ENCODE measurements at regions not wholly inside any gene's neighbourhood (a gene's known extent, or its start where the extent isn't known, plus 50 kb on each side); places are given as distances from the start of the nearest gene placed in this dataset.
"Not testable (repeated sequence)": the region's sequence is repeated elsewhere in the genome, so short reads cannot be mapped to it uniquely, and the experiment has no call there.

DNA sequence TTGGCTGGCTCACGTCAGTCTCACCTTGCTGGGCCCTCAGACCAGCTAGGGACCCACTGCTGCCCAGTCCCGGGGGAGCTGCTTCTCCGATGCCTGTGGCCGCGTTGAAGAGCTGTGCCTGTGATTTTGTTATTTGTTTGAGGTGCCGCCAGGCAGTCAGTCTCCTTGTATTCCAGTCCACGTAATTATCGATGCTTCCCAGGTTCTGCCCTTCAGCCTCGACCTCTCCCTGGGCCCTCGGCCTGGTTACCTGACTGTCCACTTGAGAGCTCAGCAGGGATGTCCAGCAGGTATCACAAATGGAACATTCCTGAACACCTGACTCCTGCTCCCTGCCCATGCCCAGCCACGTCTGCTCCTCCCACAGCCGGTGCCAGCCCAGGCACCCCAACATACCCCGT, 195.9 kb upstream of the HS6ST1 start:
- no peak for DNase-seq

DNA sequence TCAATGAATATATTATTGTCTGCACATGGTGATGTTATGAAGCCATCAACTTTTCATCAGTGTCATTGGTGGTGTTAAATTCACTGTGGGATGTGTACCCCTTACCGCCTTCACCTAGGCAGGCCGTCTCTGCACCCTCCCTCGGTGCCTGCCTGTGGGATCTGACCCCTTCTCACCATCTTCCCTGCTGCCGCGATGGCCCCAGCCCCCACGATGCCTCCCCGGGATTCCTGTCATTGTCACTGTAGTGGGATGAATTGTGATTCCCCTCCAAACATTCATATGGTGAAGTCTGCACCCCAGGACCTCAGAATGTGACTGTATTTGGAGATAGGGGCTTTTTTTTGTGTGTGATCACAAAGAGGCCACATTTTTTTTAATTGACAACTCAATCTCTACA, 198.3 kb upstream of the HS6ST1 start:
- no peak for DNase-seq

DNA sequence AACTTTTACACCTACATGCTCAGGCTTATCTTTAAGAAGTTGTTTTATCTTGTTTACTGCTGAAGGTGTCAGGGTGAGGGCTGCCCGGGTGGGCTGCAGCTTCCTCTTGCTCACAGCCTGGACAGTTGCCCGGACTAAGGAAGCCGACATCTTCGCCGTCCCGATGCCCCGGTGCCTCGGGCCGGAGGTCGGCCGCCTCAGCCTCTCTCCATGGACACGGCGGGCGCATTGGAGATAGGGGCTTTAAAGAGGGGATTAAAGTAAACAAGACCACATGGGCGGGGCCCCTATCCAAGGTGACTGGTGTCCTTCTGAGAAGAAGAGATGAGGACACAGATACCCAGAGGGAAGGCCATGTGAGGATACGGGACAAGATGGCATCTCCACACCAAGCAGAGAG, 200.4 kb upstream of the HS6ST1 start:
- DNase-seq, result not testable (repeated sequence)

DNA sequence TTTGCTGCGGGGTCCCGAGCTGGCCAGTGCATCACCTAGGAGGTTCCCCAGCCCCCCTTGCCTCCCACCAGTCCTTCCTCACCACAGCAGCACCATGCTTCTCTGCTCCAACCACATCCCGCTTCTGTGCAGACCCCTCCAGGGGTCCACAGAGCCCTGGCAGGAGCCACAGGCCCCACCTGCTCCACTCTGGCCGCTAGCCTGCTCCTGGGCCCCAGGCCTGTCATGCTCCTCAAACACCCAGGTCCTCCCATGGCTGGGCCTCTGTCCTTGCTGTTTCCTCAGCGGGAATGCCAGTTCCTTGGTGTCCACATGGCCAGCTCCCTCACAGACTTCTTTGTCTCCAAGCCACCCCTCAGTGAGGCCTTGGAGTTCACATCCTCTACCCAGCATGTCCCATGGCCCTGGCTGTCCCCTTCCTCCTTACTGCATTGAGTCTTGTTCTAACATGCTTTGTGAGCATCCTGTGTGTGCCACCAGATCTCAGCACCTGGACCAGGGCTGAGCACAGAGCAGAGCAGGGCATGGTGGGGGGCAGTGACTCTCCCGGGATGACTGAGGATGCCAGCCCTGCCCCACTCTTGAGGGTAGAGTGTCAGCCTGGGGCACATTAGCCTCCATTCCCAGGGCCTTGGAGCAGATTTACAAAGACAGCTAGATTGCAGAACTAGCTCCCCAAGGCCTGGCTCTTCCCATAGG, 201.0 kb upstream of the HS6ST1 start:
- DNase-seq, result no peak

DNA sequence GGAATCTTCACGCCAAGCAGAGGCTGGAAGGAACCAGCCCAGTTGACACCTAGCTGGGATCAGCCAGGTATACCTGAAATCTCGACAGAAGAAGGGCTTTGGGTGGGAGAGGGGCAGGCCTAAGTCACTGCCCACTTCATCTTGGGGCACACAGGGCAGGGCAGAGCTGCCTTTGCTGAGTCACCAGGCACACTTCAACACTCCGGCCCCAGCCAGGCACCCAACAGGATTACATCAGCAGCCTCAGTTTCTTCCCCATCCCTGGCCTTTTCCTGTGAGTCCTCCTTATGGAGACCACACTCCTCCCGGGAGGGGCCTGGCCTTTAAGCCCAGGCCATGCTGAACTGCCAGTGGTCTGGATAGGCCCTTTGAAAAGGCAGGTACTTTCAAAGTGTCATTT, 201.7 kb upstream of the HS6ST1 start:
- DNase-seq, result no peak

DNA sequence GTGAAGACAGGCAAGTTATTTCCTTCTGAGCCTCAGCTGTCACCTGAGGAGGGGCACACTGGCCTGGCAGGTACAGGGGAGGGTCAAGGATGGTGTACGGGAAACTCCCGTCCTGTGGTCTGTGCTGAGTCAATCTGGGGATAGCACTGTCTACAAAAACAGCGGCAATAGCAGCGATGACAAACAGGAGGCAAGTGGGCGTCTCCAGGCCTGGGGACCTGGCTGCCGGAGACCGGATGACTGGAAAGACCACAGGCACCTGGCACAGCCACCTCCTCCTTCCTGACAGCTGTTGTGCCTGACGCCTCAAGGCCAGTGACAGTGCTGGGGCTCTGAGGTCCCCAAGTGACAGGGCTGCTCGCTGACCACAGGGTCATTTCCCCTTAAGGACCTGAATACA, 202.1 kb upstream of the HS6ST1 start:
- DNase-seq, result no peak

DNA sequence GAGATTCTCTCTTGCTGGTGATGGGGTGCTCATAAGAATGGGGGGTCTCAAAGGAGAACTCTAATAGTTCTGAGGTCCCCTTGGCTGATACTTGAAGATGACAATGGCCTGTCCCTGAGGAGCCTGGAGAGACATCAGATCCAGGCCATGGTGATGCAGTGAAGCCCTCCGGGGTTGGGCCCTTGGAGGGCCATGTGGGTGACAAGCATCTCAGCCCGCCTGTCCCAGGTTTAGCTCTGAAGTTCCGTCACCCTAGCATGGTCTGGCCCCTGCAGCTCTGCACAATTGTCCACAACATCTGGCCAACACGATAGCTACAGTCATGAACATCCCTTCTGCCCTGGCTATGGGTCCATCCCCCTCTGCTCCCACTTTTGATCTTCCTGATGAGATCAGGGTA, 202.8 kb upstream of the HS6ST1 start:
- DNase-seq, result no peak

DNA sequence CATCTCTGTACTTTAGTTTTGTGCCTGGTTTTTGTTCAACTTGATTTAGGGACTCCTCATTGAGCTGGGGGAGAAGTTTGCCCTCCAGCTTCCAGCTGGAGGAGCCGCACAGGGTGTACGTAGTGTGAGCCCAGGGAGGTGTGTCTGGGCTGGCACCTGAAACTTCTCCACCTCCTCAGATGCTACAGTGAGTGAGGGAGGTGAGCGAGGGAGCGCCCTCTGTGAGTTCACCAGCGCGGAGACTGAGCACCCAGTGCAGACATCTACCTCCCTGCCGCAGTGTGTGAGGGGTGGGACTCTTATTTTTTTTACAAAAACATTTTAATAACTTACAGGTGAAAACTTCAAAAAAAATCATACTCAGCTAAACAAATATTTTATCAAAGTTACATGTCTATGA, 204.2 kb upstream of the HS6ST1 start:
- no peak for DNase-seq

DNA sequence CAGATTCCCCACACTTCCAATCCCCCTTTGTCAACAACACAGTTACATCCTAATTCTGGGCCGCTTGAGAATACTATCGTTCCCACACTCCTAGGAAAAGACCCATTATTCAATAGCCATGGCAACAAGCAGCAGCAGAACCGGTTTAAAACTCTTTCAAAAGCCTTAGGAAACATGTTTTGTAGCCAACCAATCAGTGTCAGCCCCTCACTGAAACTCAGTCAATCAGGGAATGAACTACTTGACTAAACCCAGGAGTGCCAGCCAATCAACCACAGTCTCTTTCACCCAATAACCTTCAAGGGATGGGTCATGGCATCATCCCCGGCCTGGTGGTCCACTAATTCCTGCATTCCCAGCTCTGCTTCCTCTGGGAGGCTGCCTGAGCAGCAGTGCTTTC, 204.8 kb upstream of the HS6ST1 start:
- DNase-seq, result no peak

DNA sequence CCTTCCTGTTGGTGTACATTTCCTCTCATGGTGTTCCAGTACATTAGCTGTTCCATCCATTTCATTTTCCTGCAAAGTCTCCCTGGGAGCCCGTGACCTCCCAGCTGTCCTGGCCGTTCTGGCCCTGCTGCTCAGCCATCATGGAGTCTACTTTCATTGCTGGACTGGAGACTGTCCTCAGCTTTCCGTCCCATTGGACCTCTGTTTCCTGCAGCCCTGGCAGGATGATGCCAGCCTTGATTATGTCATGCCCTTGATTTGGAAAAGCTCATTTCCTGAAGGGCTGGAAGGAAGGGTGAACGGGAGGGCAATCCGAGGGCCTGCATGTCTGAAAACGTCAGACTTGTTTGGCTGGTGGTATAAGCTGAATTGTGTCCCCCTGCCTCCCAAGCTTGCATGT, 205.5 kb upstream of the HS6ST1 start:
- DNase-seq, result no peak

DNA sequence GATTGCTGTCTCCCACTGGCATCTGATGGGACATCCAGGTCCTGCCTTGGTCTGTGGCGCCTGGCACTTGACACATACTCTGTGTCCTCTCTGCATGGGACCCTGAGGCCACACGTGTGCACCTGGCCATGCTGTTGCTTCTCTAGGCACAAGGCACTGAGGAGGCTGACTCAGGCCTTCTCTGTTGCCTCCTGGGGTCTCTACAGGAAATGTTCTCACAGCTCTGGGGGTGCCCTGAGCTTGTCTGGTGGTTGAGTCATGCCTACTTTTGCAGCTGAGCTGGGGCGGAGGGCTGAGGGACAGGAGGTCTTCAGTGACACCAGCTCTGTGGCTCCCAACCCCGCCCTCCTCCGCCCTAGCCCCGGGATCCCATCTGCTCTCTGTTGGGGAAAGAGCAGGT, 207.0 kb upstream of the HS6ST1 start:
- DNase-seq, result no peak

DNA sequence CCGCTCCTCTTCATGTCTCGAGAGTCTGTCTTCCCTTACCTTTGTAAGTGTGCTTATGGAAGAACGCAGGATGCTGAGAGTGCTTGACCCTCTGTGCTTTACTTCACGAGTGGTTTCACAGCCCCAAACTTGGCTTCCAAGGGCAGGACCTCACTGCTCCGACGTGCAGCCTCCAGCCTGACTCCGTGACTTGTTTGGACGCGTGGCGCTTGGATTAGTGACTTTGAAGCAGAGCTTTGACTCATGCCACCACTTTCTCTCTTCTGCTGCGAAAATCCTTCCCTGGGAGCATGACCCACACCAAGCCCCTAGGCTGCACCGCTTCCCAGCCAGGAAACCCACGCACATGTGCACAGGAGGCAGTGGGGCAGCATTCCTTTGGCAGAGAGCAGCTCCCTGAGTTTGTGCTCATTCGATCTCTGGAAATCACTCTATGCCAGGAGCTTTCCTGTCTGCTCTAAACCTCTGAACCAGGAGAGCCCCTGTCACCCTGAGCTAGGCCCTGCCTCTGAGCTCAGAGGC, 207.8 kb upstream of the HS6ST1 start:
- no peak for DNase-seq

DNA sequence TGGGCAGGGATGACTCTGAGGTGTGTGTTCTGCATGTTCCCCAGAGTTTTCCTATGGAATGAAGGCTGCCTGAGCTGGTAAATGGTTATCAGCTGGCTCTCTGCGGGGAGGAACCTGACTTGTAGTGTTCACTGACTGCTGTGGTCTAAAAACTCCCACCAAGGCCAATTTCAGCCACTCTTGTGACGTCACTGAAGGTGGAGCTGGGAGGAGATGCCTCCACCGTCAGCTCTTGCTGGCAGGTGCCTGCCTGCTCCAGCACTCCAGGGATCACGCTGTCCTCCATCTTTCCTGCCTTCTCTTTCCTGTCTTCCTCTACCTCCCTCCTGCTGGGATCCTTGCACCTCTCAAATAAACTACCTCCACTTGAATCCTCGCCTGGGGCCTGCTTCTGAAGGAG, 209.5 kb upstream of the HS6ST1 start:
- no peak for DNase-seq

DNA sequence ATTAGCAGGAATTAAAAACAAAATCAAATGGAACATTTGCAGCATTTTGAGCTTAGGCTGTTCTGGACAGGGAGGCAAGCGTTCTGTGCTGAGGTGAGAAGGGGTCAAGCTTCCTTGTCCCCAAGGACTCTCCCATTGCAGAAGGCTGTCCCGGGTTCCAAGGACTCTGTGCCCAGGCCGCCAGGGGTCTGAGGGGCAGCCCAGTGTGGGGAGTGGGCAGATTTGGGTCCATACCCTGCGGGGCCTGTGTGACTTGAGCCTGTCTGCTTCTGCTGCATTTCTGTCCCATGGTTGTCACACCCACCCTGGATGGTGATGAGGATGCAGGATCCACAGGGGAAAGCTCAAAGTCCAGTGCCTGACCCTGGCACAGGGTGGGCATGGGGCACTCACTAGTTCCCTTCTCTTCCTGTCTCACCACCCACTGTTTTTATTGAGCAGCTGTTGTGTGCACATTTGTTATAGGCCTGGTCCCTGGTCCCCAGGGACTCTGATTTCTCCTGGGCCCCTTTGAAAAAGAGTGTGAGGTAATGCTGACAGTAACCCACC, 211.4 kb upstream of the HS6ST1 start:
- no peak for DNase-seq

DNA sequence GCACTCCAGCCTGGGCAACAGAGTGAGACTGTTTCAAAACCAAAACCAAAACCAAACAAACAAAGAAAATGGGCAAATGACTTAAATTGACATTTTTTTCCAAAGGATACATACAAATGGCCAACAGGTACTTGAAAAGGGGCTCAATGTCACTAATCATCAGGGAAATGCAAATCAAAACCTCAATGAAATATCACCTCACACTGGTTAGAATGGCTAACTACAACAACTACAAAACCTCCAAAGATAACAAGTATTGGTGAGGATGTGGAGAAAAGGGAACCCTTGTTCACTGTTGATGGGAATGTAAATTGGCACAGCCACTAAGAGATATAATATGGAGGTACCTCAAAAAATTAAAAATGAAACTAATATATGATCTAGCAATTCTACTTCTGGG, 213.2 kb upstream of the HS6ST1 start:
- DNase-seq, result no peak

DNA sequence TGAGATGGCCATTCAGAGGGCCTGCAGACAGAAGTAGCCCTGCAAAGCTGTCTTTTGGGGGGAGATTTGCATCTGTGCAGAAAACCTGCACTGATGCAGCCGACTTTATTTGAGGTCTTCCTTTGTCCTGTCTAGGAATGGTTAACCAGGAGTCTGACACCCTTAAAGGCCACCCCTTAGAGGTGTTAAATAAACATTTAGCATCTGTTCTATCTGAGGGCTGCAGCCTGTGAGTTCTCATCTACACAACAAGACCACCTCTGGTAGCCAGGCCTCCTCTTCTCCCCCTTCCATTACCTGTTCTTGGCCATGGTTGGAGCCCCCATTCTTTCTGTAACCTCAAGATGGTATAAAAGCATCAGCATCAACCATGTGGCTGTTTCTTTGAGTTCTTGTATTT, 214.4 kb upstream of the HS6ST1 start:
- DNase-seq, result no peak

DNA sequence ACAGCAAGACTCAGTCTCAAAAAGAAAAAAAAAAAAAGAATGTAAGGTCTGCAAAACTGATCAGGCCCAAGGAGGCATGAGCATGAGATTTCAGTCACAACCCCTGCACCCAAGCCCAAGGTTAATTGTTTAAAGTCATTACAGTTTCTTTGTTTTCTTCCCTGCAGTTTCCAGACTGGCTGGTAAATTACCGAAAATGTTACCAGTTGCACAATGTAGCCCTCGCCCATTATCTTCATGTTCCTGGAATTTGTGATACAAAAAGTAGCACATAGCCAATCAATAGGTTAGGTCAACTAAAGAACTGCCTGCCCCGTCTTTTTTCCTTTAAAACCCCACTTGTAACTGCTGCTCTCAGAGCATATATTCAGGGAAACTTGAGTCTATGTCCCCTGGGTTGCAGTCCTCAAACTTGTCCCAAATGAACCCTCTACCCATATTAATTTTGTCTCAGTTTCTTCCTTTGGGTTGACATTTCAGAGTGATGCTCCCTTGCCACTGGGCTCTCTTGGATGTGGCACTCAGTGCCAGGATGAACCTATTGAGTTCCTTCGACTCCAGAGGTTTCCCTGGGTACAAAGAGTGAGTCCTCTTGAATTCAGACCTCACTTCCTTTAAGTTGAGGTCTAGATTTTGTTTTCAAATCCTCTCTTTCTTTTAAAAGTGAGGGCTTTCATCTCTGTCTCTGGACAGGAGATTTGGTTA, 216.2 kb upstream of the HS6ST1 start:
- no peak for DNase-seq

DNA sequence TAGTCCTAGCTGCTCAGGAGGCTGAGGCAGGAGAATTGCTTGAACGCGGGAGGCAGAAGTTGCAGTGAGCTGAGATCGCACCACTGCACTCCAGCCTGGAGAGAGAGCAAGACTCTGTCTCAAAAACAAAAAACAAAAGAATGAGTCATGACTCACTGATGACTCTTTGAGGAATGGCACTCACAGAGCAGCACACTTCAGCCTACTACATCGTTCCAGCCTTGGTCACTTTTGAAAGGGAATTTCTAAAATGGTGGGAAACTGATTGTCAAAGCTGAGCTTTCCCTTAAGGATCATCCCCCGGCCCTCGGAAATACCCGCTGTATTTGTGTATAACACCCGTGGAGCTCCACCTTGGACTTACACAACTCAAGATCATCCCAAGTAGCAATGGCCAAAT, 217.3 kb upstream of the HS6ST1 start:
- no peak for DNase-seq

DNA sequence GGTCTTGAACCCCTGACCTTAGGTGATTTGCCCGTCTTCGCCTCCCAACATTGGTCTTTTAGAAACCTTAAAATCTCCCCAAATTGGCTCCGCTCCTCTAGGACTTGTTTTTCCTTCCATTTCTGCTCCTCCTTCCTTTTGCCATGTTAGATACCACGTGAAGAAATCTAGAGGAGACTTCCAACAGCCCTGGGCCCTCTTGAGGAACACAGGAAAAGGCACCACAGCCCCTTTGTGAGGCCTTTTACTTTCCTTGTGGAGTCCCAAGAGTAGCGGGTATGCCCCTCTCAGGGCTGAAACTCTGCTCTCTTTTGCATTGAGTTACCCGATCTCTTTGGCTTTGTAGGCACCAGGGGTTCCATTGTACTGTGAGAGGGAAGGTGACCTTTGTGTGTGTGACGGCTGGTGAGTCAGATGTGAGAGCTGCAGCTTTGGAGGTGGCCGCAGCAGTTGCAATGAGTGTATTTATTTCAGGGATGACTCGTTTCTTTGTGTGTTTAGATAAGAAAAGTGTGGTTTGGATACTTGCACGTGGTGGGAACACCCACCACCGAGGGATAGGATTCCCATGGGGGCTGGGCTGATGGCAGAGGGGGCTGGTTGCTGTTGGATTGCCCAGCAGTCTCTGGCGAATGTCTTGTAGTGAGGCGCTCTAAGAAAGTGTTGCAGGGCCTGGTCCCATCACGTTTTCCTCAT, 218.4 kb upstream of the HS6ST1 start:
- no peak for DNase-seq

DNA sequence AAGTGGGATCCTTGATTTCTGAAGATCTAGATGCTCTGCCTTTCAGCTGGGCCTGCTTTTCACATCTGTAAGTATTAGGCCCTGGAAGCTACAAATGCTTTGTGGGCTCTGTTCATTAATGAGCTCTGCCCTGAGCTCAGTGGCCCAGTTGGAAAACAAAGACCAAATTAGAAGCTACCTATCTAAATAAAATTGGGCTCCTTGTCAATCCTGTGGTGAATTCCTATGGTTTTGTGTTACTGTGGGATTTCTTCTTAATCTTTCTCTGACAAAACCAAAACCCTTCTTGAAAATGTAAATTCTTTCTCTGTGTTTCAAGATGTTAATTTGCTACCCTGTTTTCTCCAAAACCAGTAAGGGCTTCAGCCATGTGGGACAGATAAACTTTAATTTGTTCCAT, 219.0 kb upstream of the HS6ST1 start:
- DNase-seq, result no peak

DNA sequence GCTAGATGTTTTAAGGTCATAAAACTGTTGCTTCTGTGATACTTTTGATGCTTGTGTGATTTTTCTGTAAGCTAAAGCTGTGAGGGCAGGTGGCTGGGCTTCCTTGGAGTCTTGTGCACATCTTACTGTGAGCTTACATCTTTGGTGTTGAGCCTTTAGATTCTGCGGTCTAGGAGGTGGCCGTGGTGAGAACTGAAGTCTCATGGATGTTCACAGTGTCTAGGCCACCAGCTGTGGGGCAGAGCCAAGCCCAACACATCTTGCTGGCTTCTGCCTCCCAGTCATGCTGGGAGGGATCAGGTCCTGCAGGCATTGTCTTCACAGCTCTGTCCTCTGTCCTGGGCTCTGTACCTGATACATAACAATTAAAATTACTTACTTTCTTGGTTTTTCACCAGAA, 219.7 kb upstream of the HS6ST1 start:
- no peak for DNase-seq

DNA sequence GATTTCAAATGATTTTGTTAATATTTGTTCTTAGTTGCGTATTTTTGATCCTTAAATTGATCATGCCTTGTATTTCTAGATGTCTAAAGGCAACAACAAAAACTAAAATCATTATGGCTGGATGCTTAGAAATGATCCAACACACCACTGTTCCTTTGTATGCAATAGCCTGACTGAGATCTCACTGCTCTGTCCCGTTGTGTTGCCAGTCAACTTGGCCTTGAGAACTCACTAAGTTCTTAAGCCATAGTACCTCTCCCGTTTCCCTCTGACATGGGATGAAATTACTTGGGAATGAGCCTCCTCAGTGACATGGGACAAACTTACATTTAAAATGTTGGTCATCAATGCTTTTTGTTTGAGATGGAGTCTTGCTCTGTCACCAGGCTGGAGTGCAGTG, 222.0 kb upstream of the HS6ST1 start:
- no peak for DNase-seq

DNA sequence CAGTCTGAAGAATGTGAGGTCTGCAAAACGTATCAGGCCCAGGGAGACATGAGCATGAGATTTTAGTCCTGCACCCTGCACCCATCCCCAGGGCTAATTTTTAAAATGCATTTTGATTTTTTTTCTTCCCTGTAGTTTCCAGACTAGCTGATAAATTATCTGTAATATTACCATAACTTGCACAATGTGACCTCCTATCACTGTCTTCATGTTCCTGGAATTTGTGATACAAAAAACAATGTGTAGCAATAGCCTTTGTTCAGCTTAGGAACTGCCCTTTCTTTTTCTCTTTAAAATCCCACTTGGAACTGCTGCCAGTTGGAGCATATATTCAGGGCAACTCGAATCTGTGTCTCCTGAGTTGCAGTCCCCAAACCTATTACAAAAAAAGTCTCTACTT, 222.8 kb upstream of the HS6ST1 start:
- no peak for DNase-seq

DNA sequence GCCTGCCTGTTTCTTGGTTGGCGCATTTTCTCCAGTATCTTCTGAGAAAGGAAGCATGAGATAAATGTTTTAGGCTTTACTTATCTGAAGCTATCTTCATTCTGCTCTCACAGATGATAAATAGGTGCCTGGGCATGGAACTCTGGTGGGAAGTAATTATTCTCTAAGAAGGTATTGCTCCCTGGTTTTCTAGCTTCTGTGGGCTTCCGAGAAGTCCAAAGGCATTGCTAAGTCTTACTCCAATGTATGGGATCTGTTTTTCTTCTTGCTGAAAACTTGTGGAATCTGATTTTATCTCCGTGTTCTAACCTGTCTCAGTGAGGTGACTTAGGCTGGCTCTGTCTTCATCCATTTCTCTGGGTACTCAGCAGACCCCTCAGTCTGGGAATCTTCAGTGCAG, 224.4 kb upstream of the HS6ST1 start:
- DNase-seq, result no peak

All from SIG-M5 (cell line).